ENCODE measurements at regions not wholly inside any gene's neighbourhood (a gene's known extent, or its start where the extent isn't known, plus 50 kb on each side); places are given as distances from the start of the nearest gene placed in this dataset.

DNA sequence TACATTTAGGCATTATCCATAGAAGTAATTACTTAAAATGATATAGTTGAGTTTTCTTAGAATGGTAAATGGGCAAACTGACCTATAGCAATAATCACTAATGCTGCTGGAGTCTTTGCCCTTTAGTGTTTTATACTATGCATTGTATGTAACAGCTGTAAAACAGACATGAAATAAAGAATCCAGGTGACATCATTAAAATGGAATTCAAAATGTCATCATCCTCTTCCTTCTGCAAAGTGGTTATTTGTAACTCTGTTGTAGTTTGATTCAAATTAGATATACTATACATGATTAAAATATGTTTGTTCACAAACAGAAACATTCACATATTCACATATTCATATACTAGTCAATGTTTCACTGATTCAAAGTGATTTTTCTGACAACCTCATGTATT, 598.8 kb downstream of the SLC16A7 start:
- H3K4me1 ChIP-seq, result no peaks in the 10 kb centered on the region
- H3K27ac ChIP-seq, result no peak overlapping the region
- no peak for DNase-seq (ENCODE audit: low spot score in 2 of 2)
- no peaks in the 10 kb centered on the region for H3K36me3 ChIP-seq
- H3K27me3 ChIP-seq, result no peaks in the 10 kb centered on the region
- H3K4me3 ChIP-seq, result no peak overlapping the region
- H3K9me3 ChIP-seq, result no peaks in the 10 kb centered on the region
- no peak for TF ChIP-seq POLR2A (IDR thresholded peaks at IDR 0.05)
- no peak for TF ChIP-seq EP300 (IDR thresholded peaks at IDR 0.05)
- no peak for TF ChIP-seq CTCF (IDR thresholded peaks at IDR 0.05)

DNA sequence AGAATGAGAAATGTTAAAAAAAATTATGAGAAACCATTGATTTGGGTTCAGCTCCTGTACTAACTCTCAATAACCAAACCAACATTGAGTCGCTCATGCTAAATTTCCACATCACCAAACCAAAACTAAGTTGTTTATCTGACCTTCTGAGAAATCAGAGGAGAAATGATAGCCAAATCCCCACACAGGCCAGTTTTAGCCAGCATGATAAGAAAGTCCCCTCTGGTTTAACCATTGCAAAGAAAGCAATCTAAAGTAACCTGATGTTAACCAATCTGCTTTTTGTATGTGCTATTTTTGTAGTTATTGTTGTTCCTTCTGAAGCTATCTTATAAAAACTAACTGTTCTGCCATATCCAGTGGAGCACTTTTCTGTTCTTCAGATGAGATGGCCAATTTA, 599.7 kb downstream of the SLC16A7 start:
- Histone ChIP-seq H3K4me3 (no peak overlapping the region), H3K9me3 (no peaks in the 10 kb centered on the region), H3K27ac (no peak overlapping the region), H3K36me3 (no peaks in the 10 kb centered on the region), H3K27me3 (no peaks in the 10 kb centered on the region), H3K4me1 (no peaks in the 10 kb centered on the region)
- no peak for TF ChIP-seq POLR2A (IDR thresholded peaks at IDR 0.05)
- no peak for TF ChIP-seq CTCF (IDR thresholded peaks at IDR 0.05)
- no peak for TF ChIP-seq EP300 (IDR thresholded peaks at IDR 0.05)
- no peak for DNase-seq (ENCODE audit: low spot score in 2 of 2)
- 80 to 88% methylated on average over 1 of the region's 1 CpG for WGBS, 2 donors

- H3K27ac ChIP-seq, result no peak overlapping the region
- H3K4me1 ChIP-seq, result no peaks in the 10 kb centered on the region
- TF ChIP-seq EP300 (IDR thresholded peaks at IDR 0.05), result no peak
- TF ChIP-seq POLR2A (IDR thresholded peaks at IDR 0.05), result no peak
- no peak for TF ChIP-seq CTCF (IDR thresholded peaks at IDR 0.05)
- 93 to 94% methylated on average over 10 of the region's 10 CpGs for WGBS, 2 donors
- H3K27me3 ChIP-seq, result no peaks in the 10 kb centered on the region
- no peaks in the 10 kb centered on the region for H3K36me3 ChIP-seq
- no peaks in the 10 kb centered on the region for H3K9me3 ChIP-seq
- no peak for DNase-seq (ENCODE audit: low spot score in 2 of 2)
- no peak overlapping the region for H3K4me3 ChIP-seq
These were observed 600.5 kb downstream of the SLC16A7 start for GRCh38 chr12:60196366-60196765.

GRCh38 chr12:60197589-60197988, 601.8 kb downstream of the SLC16A7 start:
- H3K27me3 ChIP-seq, result no peaks in the 10 kb centered on the region
- no peaks in the 10 kb centered on the region for H3K4me1 ChIP-seq
- H3K36me3 ChIP-seq, result no peaks in the 10 kb centered on the region
- H3K4me3 ChIP-seq, result no peak overlapping the region
- WGBS, 2 donors, result 73 to 79% methylated on average over 2 of the region's 2 CpGs
- no peak for TF ChIP-seq EP300 (IDR thresholded peaks at IDR 0.05)
- no peak for TF ChIP-seq POLR2A (IDR thresholded peaks at IDR 0.05)
- TF ChIP-seq CTCF (IDR thresholded peaks at IDR 0.05), result no peak
- no peaks in the 10 kb centered on the region for H3K9me3 ChIP-seq
- H3K27ac ChIP-seq, result no peak overlapping the region
- no peak for DNase-seq (ENCODE audit: low spot score in 2 of 2)

GRCh38 chr12:60201891-60202290, 606.1 kb downstream of the SLC16A7 start:
- Histone ChIP-seq H3K36me3 (no peaks in the 10 kb centered on the region), H3K4me1 (no peaks in the 10 kb centered on the region), H3K9me3 (no peaks in the 10 kb centered on the region), H3K27ac (no peak overlapping the region), H3K4me3 (no peak overlapping the region), H3K27me3 (no peaks in the 10 kb centered on the region)
- DNase-seq (ENCODE audit: low spot score in 2 of 2), result no peak
- no peak for TF ChIP-seq CTCF (IDR thresholded peaks at IDR 0.05)
- TF ChIP-seq EP300 (IDR thresholded peaks at IDR 0.05), result no peak
- TF ChIP-seq POLR2A (IDR thresholded peaks at IDR 0.05), result no peak
- WGBS, 2 donors, result 36 to 44% methylated on average over 4 of the region's 4 CpGs
